WTC11 (cell line): ENCODE measurements at regions not wholly inside any gene's neighbourhood (a gene's known extent, or its start where the extent isn't known, plus 50 kb on each side); places are given as distances from the start of the nearest gene placed in this dataset.

Experiments
- ATAC-seq: fragments of 200-7000 bp; cut with Tn5 transposase; 2 replicates; pipeline ENCODE4 v1.10.0; 2021; ENCODE audit warnings: mild to moderate bottlenecking, moderate library complexity
- CTCF ChIA-PET: fragments of 300-600 bp; sonication (Branson Sonifier 250); formaldehyde crosslinking; loops from one replicate; lab custom pipeline; 2021; ENCODE audit warnings: antibody characterized with exemption; lab: Charles Lee
- POLR2A ChIA-PET: fragments of 350-600 bp; sonication (Branson Sonifier 250); formaldehyde crosslinking; loops from one replicate; lab custom pipeline; 2021; ENCODE audit warnings: antibody characterized with exemption; lab: Charles Lee
- DNase-seq: peaks from one replicate; pipeline ENCODE4 v3.0.0; 2021; ENCODE audit warnings: low spot score
- H3K27ac Mint-ChIP-seq: 2 replicates; pipeline ENCODE4 v1.8.0; 2021; ENCODE audit warnings: mixed read lengths
- H3K27me3 Mint-ChIP-seq: 2 replicates; pipeline ENCODE4 v1.8.0; 2021; ENCODE audit warnings: low read depth, mild to moderate bottlenecking, moderate library complexity, mixed read lengths
- H3K36me3 Mint-ChIP-seq: 2 replicates; pipeline ENCODE4 v1.8.0; 2021; ENCODE audit warnings: mixed read lengths
- H3K4me1 Mint-ChIP-seq: 2 replicates; pipeline ENCODE4 v1.8.0; 2022; ENCODE audit warnings: mixed read lengths
- H3K4me3 Mint-ChIP-seq: 2 replicates; pipeline ENCODE4 v1.8.0; 2021; ENCODE audit warnings: mild to moderate bottlenecking, moderate library complexity, mixed read lengths
- H3K9me3 Mint-ChIP-seq: 2 replicates; pipeline ENCODE4 v1.8.0; 2021; ENCODE audit warnings: mixed read lengths
- ATF1 ChIP-seq: sonication (generic); formaldehyde crosslinking; IDR thresholded peaks from 2 replicates; pipeline ENCODE4 v1.8.1; 2023; ENCODE audit warnings: mild to moderate bottlenecking, moderate library complexity, missing genetic modification reagents
- ATF6 ChIP-seq: sonication (generic); formaldehyde crosslinking; IDR thresholded peaks from 2 replicates; pipeline ENCODE4 v1.8.1; 2023; ENCODE audit warnings: mild to moderate bottlenecking, missing genetic modification reagents
- E2F4 ChIP-seq: sonication (generic); formaldehyde crosslinking; IDR thresholded peaks from 2 replicates; pipeline ENCODE4 v1.8.1; 2022; ENCODE audit warnings: low read depth, mild to moderate bottlenecking, moderate library complexity, missing genetic modification reagents, borderline replicate concordance
- FOXK1 ChIP-seq: sonication (generic); formaldehyde crosslinking; IDR thresholded peaks from 2 replicates; pipeline ENCODE4 v1.8.0; 2022; ENCODE audit warnings: mild to moderate bottlenecking, moderate library complexity, missing genetic modification reagents
- GRHL2 ChIP-seq: fragments of 250-450 bp; sonication (Bioruptor Pico); IDR thresholded peaks from 2 replicates; pipeline ENCODE4 v1.8.0; 2022; ENCODE audit warnings: mild to moderate bottlenecking, moderate library complexity; ENCODE audit not compliant: insufficient replicate concordance, severe bottlenecking
- HMGA2 ChIP-seq: fragments of 250-450 bp; sonication (Bioruptor Pico); IDR thresholded peaks from 2 replicates; pipeline ENCODE4 v1.4.0; 2021; ENCODE audit warnings: mild to moderate bottlenecking, moderate library complexity
- MLX ChIP-seq: sonication (generic); formaldehyde crosslinking; IDR thresholded peaks from 2 replicates; pipeline ENCODE4 v1.8.1; 2023; ENCODE audit warnings: mild to moderate bottlenecking, missing genetic modification reagents, moderate library complexity
- NR3C1 ChIP-seq: sonication (generic); formaldehyde crosslinking; conservative IDR thresholded peaks from 2 replicates; pipeline ENCODE4 v1.8.1; 2023; ENCODE audit warnings: low read depth, mild to moderate bottlenecking, missing genetic modification reagents
- PREB ChIP-seq: sonication (generic); formaldehyde crosslinking; IDR thresholded peaks from 2 replicates; pipeline ENCODE4 v1.8.1; 2022; ENCODE audit warnings: mild to moderate bottlenecking, missing genetic modification reagents, moderate library complexity, borderline replicate concordance
- SMAD3 ChIP-seq: sonication (generic); formaldehyde crosslinking; IDR thresholded peaks from 2 replicates; pipeline ENCODE4 v1.8.0; 2022; ENCODE audit warnings: missing genetic modification reagents, mild to moderate bottlenecking, borderline replicate concordance
- SP1 ChIP-seq: sonication (generic); formaldehyde crosslinking; conservative IDR thresholded peaks from 2 replicates; pipeline ENCODE4 v1.8.1; 2022; ENCODE audit warnings: missing genetic modification reagents
- TEAD4 ChIP-seq: sonication (generic); formaldehyde crosslinking; IDR thresholded peaks from 2 replicates; pipeline ENCODE4 v1.8.0; 2022; ENCODE audit warnings: mild to moderate bottlenecking, missing genetic modification reagents
- ZBTB21 ChIP-seq: sonication (generic); formaldehyde crosslinking; IDR thresholded peaks from 2 replicates; pipeline ENCODE4 v1.8.1; 2023; ENCODE audit warnings: mild to moderate bottlenecking, missing genetic modification reagents, borderline replicate concordance
- ZNF138 ChIP-seq: sonication (generic); formaldehyde crosslinking; conservative IDR thresholded peaks from 2 replicates; pipeline ENCODE4 v1.8.1; 2022; ENCODE audit warnings: mild to moderate bottlenecking, moderate library complexity, missing genetic modification reagents
- TF ChIP-seq, protein P1 (sequence below): fragments of 250-450 bp; sonication (Bioruptor Pico); IDR thresholded peaks from 2 replicates; pipeline ENCODE4 v1.9.0; 2021; ENCODE audit warnings: mild to moderate bottlenecking, borderline replicate concordance
- TF ChIP-seq, protein P2 (sequence below): sonication (generic); formaldehyde crosslinking; conservative IDR thresholded peaks from 2 replicates; pipeline ENCODE4 v1.8.1; 2022; ENCODE audit warnings: mild to moderate bottlenecking, missing genetic modification reagents

GRCh38 chr2:103172821-103173220 lies 411.0 kb downstream of the TMEM182 start:
- TF ChIP-seq SMAD3 (CRISPR knock-in tag) (no peak), ZBTB21 (CRISPR knock-in tag) (no peak), HMGA2 (CRISPR knock-in tag) (no peak), ATF6 (CRISPR knock-in tag) (no peak), FOXK1 (CRISPR knock-in tag) (no peak)
- no peak overlapping the region for H3K27ac Mint-ChIP-seq
- CTCF ChIA-PET = no interaction called here

GRCh38 chr2:103174711-103175110 lies 412.9 kb downstream of the TMEM182 start:
- CTCF ChIA-PET = no interaction called here
- DNase-seq = no peak

More at GRCh38 chr2:103172821-103173220, 411.0 kb downstream of the TMEM182 start:
- H3K36me3 Mint-ChIP-seq = no peaks in the 10 kb centered on the region
- DNase-seq = no peak
- H3K27me3 Mint-ChIP-seq = no peaks in the 10 kb centered on the region
- ATAC-seq = no peak
- peaks cover under 1% of the 10 kb centered on the region; the same call in 1 of the 2 replicates for H3K4me1 Mint-ChIP-seq
- POLR2A ChIA-PET = no interaction called here
- peaks cover 11% of the 10 kb centered on the region for H3K9me3 Mint-ChIP-seq
- no peak overlapping the region for H3K4me3 Mint-ChIP-seq

GRCh38 chr2:103176294-103176915 lies 414.6 kb downstream of the TMEM182 start:
- DNase-seq = no peak
- POLR2A ChIA-PET = no interaction called here
- no peaks in the 10 kb centered on the region for H3K36me3 Mint-ChIP-seq
- CTCF ChIA-PET = interaction anchor here (2.0 kb wide), 1 partner anchor 15 kb away, joined by 6 read pairs; no protein-coding TSS in a partner anchor
- TF ChIP-seq, protein P1, sequence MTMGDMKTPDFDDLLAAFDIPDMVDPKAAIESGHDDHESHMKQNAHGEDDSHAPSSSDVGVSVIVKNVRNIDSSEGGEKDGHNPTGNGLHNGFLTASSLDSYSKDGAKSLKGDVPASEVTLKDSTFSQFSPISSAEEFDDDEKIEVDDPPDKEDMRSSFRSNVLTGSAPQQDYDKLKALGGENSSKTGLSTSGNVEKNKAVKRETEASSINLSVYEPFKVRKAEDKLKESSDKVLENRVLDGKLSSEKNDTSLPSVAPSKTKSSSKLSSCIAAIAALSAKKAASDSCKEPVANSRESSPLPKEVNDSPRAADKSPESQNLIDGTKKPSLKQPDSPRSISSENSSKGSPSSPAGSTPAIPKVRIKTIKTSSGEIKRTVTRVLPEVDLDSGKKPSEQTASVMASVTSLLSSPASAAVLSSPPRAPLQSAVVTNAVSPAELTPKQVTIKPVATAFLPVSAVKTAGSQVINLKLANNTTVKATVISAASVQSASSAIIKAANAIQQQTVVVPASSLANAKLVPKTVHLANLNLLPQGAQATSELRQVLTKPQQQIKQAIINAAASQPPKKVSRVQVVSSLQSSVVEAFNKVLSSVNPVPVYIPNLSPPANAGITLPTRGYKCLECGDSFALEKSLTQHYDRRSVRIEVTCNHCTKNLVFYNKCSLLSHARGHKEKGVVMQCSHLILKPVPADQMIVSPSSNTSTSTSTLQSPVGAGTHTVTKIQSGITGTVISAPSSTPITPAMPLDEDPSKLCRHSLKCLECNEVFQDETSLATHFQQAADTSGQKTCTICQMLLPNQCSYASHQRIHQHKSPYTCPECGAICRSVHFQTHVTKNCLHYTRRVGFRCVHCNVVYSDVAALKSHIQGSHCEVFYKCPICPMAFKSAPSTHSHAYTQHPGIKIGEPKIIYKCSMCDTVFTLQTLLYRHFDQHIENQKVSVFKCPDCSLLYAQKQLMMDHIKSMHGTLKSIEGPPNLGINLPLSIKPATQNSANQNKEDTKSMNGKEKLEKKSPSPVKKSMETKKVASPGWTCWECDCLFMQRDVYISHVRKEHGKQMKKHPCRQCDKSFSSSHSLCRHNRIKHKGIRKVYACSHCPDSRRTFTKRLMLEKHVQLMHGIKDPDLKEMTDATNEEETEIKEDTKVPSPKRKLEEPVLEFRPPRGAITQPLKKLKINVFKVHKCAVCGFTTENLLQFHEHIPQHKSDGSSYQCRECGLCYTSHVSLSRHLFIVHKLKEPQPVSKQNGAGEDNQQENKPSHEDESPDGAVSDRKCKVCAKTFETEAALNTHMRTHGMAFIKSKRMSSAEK (CRISPR knock-in tag) = no peak
- TF ChIP-seq ATF1 = no peak
- no peak for TF ChIP-seq TEAD4
- no peak for TF ChIP-seq NR3C1 (CRISPR knock-in tag)
- no peak for TF ChIP-seq SP1 (CRISPR knock-in tag)
- TF ChIP-seq PREB (CRISPR knock-in tag) = no peak
- TF ChIP-seq ZNF138 (CRISPR knock-in tag) = no peak
- TF ChIP-seq, all 79 proteins: peak for 0
- no peaks in the 10 kb centered on the region for H3K27me3 Mint-ChIP-seq
- no peaks in the 10 kb centered on the region for H3K4me1 Mint-ChIP-seq
- no peak overlapping the region for H3K27ac Mint-ChIP-seq
- H3K9me3 Mint-ChIP-seq = peaks cover 7% of the 10 kb centered on the region
- no peak overlapping the region for H3K4me3 Mint-ChIP-seq
- no peak for ATAC-seq

More at GRCh38 chr2:103174711-103175110, 412.9 kb downstream of the TMEM182 start:
- Mint-ChIP-seq H3K27me3 (no peaks in the 10 kb centered on the region), H3K27ac (no peak overlapping the region), H3K4me1 (no peaks in the 10 kb centered on the region), H3K36me3 (no peaks in the 10 kb centered on the region), H3K4me3 (no peak overlapping the region), H3K9me3 (peaks cover 11% of the 10 kb centered on the region)
- POLR2A ChIA-PET = no interaction called here
- no peak for ATAC-seq
- TF ChIP-seq, protein P2, sequence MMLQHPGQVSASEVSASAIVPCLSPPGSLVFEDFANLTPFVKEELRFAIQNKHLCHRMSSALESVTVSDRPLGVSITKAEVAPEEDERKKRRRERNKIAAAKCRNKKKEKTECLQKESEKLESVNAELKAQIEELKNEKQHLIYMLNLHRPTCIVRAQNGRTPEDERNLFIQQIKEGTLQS (CRISPR knock-in tag) = no peak
- TF ChIP-seq MLX (CRISPR knock-in tag) (no peak), E2F4 (CRISPR knock-in tag) (no peak), GRHL2 (CRISPR knock-in tag) (no peak)
